ENCODE measurements at regions not wholly inside any gene's neighbourhood (a gene's known extent, or its start where the extent isn't known, plus 50 kb on each side); places are given as distances from the start of the nearest gene placed in this dataset.

DNA sequence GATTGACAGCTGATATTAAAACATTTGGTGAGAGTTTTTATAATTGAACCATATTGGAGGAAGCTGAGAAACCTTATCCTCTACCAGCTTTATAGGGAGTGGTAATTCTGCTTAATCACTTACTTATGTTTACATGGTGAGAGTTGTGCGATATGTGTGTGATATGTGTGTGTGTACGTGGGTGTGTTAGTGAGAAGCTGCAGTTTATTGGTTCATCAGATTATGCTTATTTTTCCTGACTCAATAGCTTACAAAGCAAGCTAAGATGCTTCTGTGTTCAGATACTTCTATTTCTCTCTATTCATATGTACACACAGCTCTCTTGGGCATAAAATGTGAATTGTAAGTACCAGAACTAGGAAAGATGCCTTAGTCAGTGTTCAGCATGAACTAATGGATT, 343.7 kb downstream of the GRIA2 start:
- DNase-seq (ENCODE audit: low read depth) = no peak
- no peak for TF ChIP-seq CTCF (IDR thresholded peaks at IDR 0.05; ENCODE audit: insufficient read depth, low read depth, low read length)
- no peak overlapping the region for H3K4me3 ChIP-seq (ENCODE audit: low read depth, low read length)

GRCh38 chr4:157558016-157558415, 337.5 kb downstream of the GRIA2 start:
- DNase-seq (ENCODE audit: low read depth) = no peak
- H3K4me3 ChIP-seq (ENCODE audit: low read depth, low read length) = no peak overlapping the region
- TF ChIP-seq CTCF (IDR thresholded peaks at IDR 0.05; ENCODE audit: insufficient read depth, low read depth, low read length) = no peak

GRCh38 chr4:157550028-157550427, 329.5 kb downstream of the GRIA2 start:
- H3K4me3 ChIP-seq (ENCODE audit: low read depth, low read length) = no peak overlapping the region
- no peak for TF ChIP-seq CTCF (IDR thresholded peaks at IDR 0.05; ENCODE audit: insufficient read depth, low read depth, low read length)
- no peak for DNase-seq (ENCODE audit: low read depth)

DNA sequence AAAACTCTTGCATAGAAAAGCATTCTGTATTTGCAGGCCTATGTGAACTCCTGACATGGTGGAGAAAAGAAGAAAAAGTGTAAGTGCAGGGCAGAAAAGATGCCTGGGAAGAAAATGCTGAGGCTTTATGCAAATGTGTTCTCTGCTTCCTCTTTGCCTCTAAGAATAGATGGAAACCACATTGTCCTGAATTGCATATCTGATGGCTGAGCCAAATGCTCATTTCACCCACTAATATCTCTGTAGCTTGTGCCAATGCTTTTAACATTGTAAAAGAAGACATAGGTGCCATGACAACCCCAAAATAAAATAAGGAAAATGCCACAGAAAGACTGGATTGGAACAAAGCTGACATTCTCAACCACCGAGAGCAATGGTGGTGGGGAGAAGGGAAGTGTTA, 307.4 kb downstream of the GRIA2 start:
- no peak overlapping the region for H3K4me3 ChIP-seq (ENCODE audit: low read depth, low read length)
- DNase-seq (ENCODE audit: low read depth) = no peak
- no peak for TF ChIP-seq CTCF (IDR thresholded peaks at IDR 0.05; ENCODE audit: insufficient read depth, low read depth, low read length)

DNA sequence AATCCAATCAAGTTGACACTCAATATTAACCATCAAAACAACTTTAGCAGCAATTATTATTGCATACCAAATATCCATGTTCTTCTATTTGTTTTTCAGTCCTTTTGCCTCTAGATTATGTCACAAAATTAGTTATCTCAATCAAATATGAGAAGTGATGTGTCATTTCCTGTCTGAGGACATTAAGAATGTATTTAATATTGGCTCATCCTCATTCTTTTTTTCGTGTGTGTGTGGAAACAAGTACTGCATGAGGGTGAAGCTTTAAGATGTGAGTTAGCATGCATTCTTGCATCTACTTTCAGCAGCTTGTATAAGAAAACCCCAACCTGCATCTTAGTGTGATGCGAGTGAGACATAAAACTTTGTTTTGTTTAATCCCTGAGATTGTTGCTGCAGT, 301.4 kb downstream of the GRIA2 start:
- no peak for DNase-seq (ENCODE audit: low read depth)
- no peak overlapping the region for H3K4me3 ChIP-seq (ENCODE audit: low read depth, low read length)
- no peak for TF ChIP-seq CTCF (IDR thresholded peaks at IDR 0.05; ENCODE audit: insufficient read depth, low read depth, low read length)

- H3K4me3 ChIP-seq (ENCODE audit: low read depth, low read length) = no peak overlapping the region
- no peak for TF ChIP-seq CTCF (IDR thresholded peaks at IDR 0.05; ENCODE audit: insufficient read depth, low read depth, low read length)
- no peak for DNase-seq (ENCODE audit: low read depth)
Measured at GRCh38 chr4:157514711-157515110, 294.2 kb downstream of the GRIA2 start.

DNA sequence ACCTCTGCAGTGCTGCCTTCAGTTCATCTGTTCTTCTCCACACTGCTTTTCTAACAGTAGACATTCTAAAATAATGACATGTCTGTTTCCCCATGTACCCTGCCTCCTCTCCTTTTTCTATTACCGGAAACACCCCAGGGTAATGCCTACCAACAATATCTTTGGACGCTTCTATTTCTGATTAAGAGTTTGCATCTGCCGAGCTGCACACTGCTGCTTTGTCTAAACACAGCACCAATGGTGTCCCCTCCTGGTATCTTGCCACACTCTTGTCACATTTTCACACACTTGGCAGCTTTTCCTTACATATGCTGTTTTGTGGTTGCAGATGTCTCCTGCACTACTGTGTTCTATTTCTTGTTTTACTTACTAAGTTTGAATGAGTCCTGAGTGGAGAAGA, 288.8 kb downstream of the GRIA2 start:
- no peak for DNase-seq (ENCODE audit: low read depth)
- no peak overlapping the region for H3K4me3 ChIP-seq (ENCODE audit: low read depth, low read length)
- TF ChIP-seq CTCF (IDR thresholded peaks at IDR 0.05; ENCODE audit: insufficient read depth, low read depth, low read length) = no peak
